WTC11 (cell line): ENCODE measurements at regions not wholly inside any gene's neighbourhood (a gene's known extent, or its start where the extent isn't known, plus 50 kb on each side); places are given as distances from the start of the nearest gene placed in this dataset.

ENCODE experiments used
- ATAC-seq: fragments of 200-7000 bp; cut with Tn5 transposase; 2 replicates; pipeline ENCODE4 v1.10.0; 2021; ENCODE audit warnings: mild to moderate bottlenecking, moderate library complexity
- CTCF ChIA-PET: fragments of 300-600 bp; sonication (Branson Sonifier 250); formaldehyde crosslinking; loops from one replicate; lab custom pipeline; 2021; ENCODE audit warnings: antibody characterized with exemption; lab: Charles Lee
- POLR2A ChIA-PET: fragments of 350-600 bp; sonication (Branson Sonifier 250); formaldehyde crosslinking; loops from one replicate; lab custom pipeline; 2021; ENCODE audit warnings: antibody characterized with exemption; lab: Charles Lee
- DNase-seq: peaks from one replicate; pipeline ENCODE4 v3.0.0; 2021; ENCODE audit warnings: low spot score
- H3K27ac Mint-ChIP-seq: 2 replicates; pipeline ENCODE4 v1.8.0; 2021; ENCODE audit warnings: mixed read lengths
- H3K27me3 Mint-ChIP-seq: 2 replicates; pipeline ENCODE4 v1.8.0; 2021; ENCODE audit warnings: low read depth, mild to moderate bottlenecking, moderate library complexity, mixed read lengths
- H3K36me3 Mint-ChIP-seq: 2 replicates; pipeline ENCODE4 v1.8.0; 2021; ENCODE audit warnings: mixed read lengths
- H3K4me1 Mint-ChIP-seq: 2 replicates; pipeline ENCODE4 v1.8.0; 2022; ENCODE audit warnings: mixed read lengths
- H3K4me3 Mint-ChIP-seq: 2 replicates; pipeline ENCODE4 v1.8.0; 2021; ENCODE audit warnings: mild to moderate bottlenecking, moderate library complexity, mixed read lengths
- H3K9me3 Mint-ChIP-seq: 2 replicates; pipeline ENCODE4 v1.8.0; 2021; ENCODE audit warnings: mixed read lengths
- AFF4 ChIP-seq: sonication (generic); formaldehyde crosslinking; IDR thresholded peaks from 2 replicates; pipeline ENCODE4 v1.8.1; 2023; ENCODE audit warnings: mild to moderate bottlenecking, missing genetic modification reagents, borderline replicate concordance
- ATF2 ChIP-seq: sonication (generic); formaldehyde crosslinking; IDR thresholded peaks from 2 replicates; pipeline ENCODE4 v1.8.1; 2022; ENCODE audit warnings: low read depth, missing genetic modification reagents, borderline replicate concordance
- CREM ChIP-seq: sonication (generic); formaldehyde crosslinking; IDR thresholded peaks from 2 replicates; pipeline ENCODE4 v1.8.1; 2022; ENCODE audit warnings: mild to moderate bottlenecking, missing genetic modification reagents, moderate library complexity
- EMX1 ChIP-seq: fragments of 250-450 bp; sonication (Bioruptor Pico); IDR thresholded peaks from 2 replicates; pipeline ENCODE4 v1.8.0; 2021; ENCODE audit warnings: mild to moderate bottlenecking
- FOXJ3 ChIP-seq: sonication (generic); formaldehyde crosslinking; IDR thresholded peaks from 2 replicates; pipeline ENCODE4 v1.9.0; 2021; ENCODE audit warnings: missing genetic modification reagents, mild to moderate bottlenecking, borderline replicate concordance
- PRDM15 ChIP-seq: sonication (generic); formaldehyde crosslinking; IDR thresholded peaks from 2 replicates; pipeline ENCODE4 v1.8.0; 2022; ENCODE audit warnings: missing genetic modification reagents
- USF2 ChIP-seq: sonication (generic); formaldehyde crosslinking; IDR thresholded peaks from 2 replicates; pipeline ENCODE4 v1.8.1; 2023; ENCODE audit warnings: mild to moderate bottlenecking, missing genetic modification reagents, moderate library complexity
- ZMAT4 ChIP-seq: fragments of 250-450 bp; sonication (Bioruptor Pico); IDR thresholded peaks from 2 replicates; pipeline ENCODE4 v1.9.0; 2021; ENCODE audit warnings: mild to moderate bottlenecking
- ZNF219 ChIP-seq: sonication (generic); formaldehyde crosslinking; IDR thresholded peaks from 2 replicates; pipeline ENCODE4 v1.8.0; 2023; ENCODE audit warnings: missing genetic modification reagents, mild to moderate bottlenecking, borderline replicate concordance
- ZNF532 ChIP-seq: fragments of 250-450 bp; sonication (Bioruptor Pico); IDR thresholded peaks from 2 replicates; pipeline ENCODE4 v1.9.0; 2021; ENCODE audit warnings: mild to moderate bottlenecking, borderline replicate concordance

- no peak for TF ChIP-seq CREM (CRISPR knock-in tag)
- TF ChIP-seq ZMAT4 (CRISPR knock-in tag) = no peak
These were observed 330.2 kb upstream of the FANCL start (continued) for GRCh38 chr2:58571181-58571852.

- Mint-ChIP-seq H3K9me3 (no peaks in the 10 kb centered on the region), H3K27me3 (no peaks in the 10 kb centered on the region), H3K4me3 (no peak overlapping the region), H3K4me1 (peaks cover 37% of the 10 kb centered on the region), H3K36me3 (no peaks in the 10 kb centered on the region), H3K27ac (no peak overlapping the region)
- no peak for DNase-seq
- TF ChIP-seq EMX1 (CRISPR knock-in tag) = no peak
- TF ChIP-seq ZMAT4 (CRISPR knock-in tag) = no peak
- TF ChIP-seq ZNF219 (CRISPR knock-in tag) = no peak
- no peak for TF ChIP-seq ATF2 (CRISPR knock-in tag)
- ChIA-PET POLR2A (interaction anchor here (0.7 kb wide), 1 partner anchor 33 kb away, joined by 6 read pairs; no protein-coding TSS in a partner anchor), CTCF (no interaction called here)
- peak; percentile 23 for ATAC-seq
These were observed 328.5 kb upstream of the FANCL start for GRCh38 chr2:58569475-58570185.

GRCh38 chr2:58568901-58569300 is 327.8 kb upstream of the FANCL start:
- Mint-ChIP-seq H3K4me1 (peaks cover 42% of the 10 kb centered on the region), H3K4me3 (no peak overlapping the region)
- DNase-seq = no peak
- TF ChIP-seq USF2 (CRISPR knock-in tag) (no peak), CREM (CRISPR knock-in tag) (no peak), FOXJ3 (CRISPR knock-in tag) (no peak), PRDM15 (CRISPR knock-in tag) (no peak), AFF4 (CRISPR knock-in tag) (no peak), ZNF532 (CRISPR knock-in tag) (no peak)
- TF ChIP-seq, all 79 proteins: peak for 0
- Mint-ChIP-seq H3K9me3 (no peaks in the 10 kb centered on the region), H3K27ac (no peak overlapping the region; the same call in 1 of the 2 replicates), H3K36me3 (no peaks in the 10 kb centered on the region), H3K27me3 (no peaks in the 10 kb centered on the region)
- ChIA-PET CTCF (interaction anchor here (0.8 kb wide), 1 partner anchor 121 kb away, joined by 3 read pairs; no protein-coding TSS in a partner anchor), POLR2A (no interaction called here)
- no peak for ATAC-seq
